Common myeloid progenitor, CD34-positive (primary cell): ENCODE measurements at regions not wholly inside any gene's neighbourhood (a gene's known extent, or its start where the extent isn't known, plus 50 kb on each side); places are given as distances from the start of the nearest gene placed in this dataset.

Experiments
- CTCF ChIA-PET: fragments of 350-600 bp; sonication (Branson Sonifier 250); formaldehyde crosslinking; loops from one replicate; lab custom pipeline; 2021; ENCODE audit warnings: antibody characterized with exemption; lab: Charles Lee
- POLR2A ChIA-PET: fragments of 350-600 bp; sonication (Branson Sonifier 250); formaldehyde crosslinking; loops from one replicate; lab custom pipeline; 2021; ENCODE audit warnings: antibody characterized with exemption; lab: Charles Lee
- DNase-seq, 3 donors: peaks; one replicate each; pipeline versions ENCODE4 v3.0.0 to v3.0.0-alpha.2; 2013
- H3K27ac ChIP-seq, 2 experiments: 1 replicate in 1 of 2; 2 replicates in 1 of 2; pipeline ENCODE4 v1.7.0; 2013; ENCODE audit warnings: inconsistent platforms in 2 of 2, low read length in 2 of 2, mild to moderate bottlenecking in 2 of 2, low read depth in 1 of 2, moderate library complexity in 1 of 2; ENCODE audit not compliant: severe bottlenecking in 2 of 2, insufficient read depth in 1 of 2, poor library complexity in 1 of 2
- H3K27me3 ChIP-seq, 5 experiments: replicated peaks in 2 of 5; 1 replicate in 3 of 5; 2 replicates in 2 of 5; pipeline versions ENCODE4 v1.6.1 to v1.7.0; 2013; ENCODE audit warnings: low read length in 4 of 5, mild to moderate bottlenecking in 2 of 5, moderate library complexity in 2 of 5, inconsistent platforms in 1 of 5; ENCODE audit not compliant: insufficient read depth in 5 of 5, control insufficient read depth in 4 of 5
- H3K36me3 ChIP-seq, 4 experiments: 1 replicate in 2 of 4; 2 replicates in 2 of 4; pipeline versions ENCODE4 v1.6.1 to v1.7.0; 2013; ENCODE audit warnings: low read length in 3 of 4, control low read depth in 1 of 4, mild to moderate bottlenecking in 1 of 4; ENCODE audit not compliant: control insufficient read depth in 4 of 4, insufficient read depth in 4 of 4
- H3K4me1 ChIP-seq, 4 experiments: 1 replicate in 3 of 4; 2 replicates in 1 of 4; pipeline versions ENCODE4 v1.6.1 to v1.7.1; 2013; ENCODE audit warnings: low read length in 3 of 4, mild to moderate bottlenecking in 3 of 4, control low read depth in 1 of 4, inconsistent platforms in 1 of 4, moderate library complexity in 1 of 4; ENCODE audit not compliant: control insufficient read depth in 4 of 4, insufficient read depth in 4 of 4; ENCODE audit errors: control extremely low read depth in 1 of 4
- H3K4me3 ChIP-seq, 7 experiments: 1 replicate in 4 of 7; 2 replicates in 3 of 7; pipeline versions ENCODE4 v1.5.1 to v1.7.0; 2013; ENCODE audit warnings: mild to moderate bottlenecking in 7 of 7, low read length in 6 of 7, moderate library complexity in 6 of 7, inconsistent platforms in 2 of 7, low read depth in 2 of 7, control low read depth in 1 of 7; ENCODE audit not compliant: insufficient read depth in 4 of 7, control insufficient read depth in 1 of 7; ENCODE audit errors: extremely low read depth in 1 of 7
- H3K9me3 ChIP-seq, 5 experiments: 1 replicate in 4 of 5; 2 replicates in 1 of 5; pipeline versions ENCODE4 v1.6.1 to v1.7.1; 2013; ENCODE audit warnings: low read length in 4 of 5, mild to moderate bottlenecking in 2 of 5, inconsistent platforms in 1 of 5, low read depth in 1 of 5, moderate library complexity in 1 of 5; ENCODE audit not compliant: control insufficient read depth in 4 of 5, insufficient read depth in 2 of 5; ENCODE audit errors: control extremely low read depth in 1 of 5
- WGBS: methylation state at CpG from one replicate; pipeline ENCODE4 v1.1.5; 2013; ENCODE audit not compliant: insufficient coverage; 5-methylcytosine and 5-hydroxymethylcytosine counted together

GRCh38 chr6:23620911-23621401 lies 505.1 kb upstream of the NRSN1 start:
- DNase-seq: no peak
- Histone ChIP-seq H3K9me3 (peaks cover 0 to 7% (median 0%) of the 10 kb centered on the region in 5 experiments), H3K36me3 (no peaks in the 10 kb centered on the region), H3K4me1 (no peaks in the 10 kb centered on the region), H3K27me3 (peaks cover 0 to under 1% (median 0%) of the 10 kb centered on the region in 5 experiments), H3K4me3 (no peak overlapping the region), H3K27ac (no peak overlapping the region)
- 50% methylated on average over 1 of the region's 5 CpGs for WGBS
- POLR2A ChIA-PET: no interaction called here
- CTCF ChIA-PET: no interaction called here

- H3K4me3 ChIP-seq: no peak overlapping the region
- ChIA-PET POLR2A (no interaction called here), CTCF (no interaction called here)
- H3K27ac ChIP-seq: no peak overlapping the region
- DNase-seq: no peak
- H3K4me1 ChIP-seq: no peaks in the 10 kb centered on the region
- no peaks in the 10 kb centered on the region for H3K36me3 ChIP-seq
- 100% methylated on average over 1 of the region's 6 CpGs for WGBS
- H3K27me3 ChIP-seq: peaks cover 0 to under 1% (median 0%) of the 10 kb centered on the region in 5 experiments
- no peaks in the 10 kb centered on the region for H3K9me3 ChIP-seq
These were observed 495.0 kb upstream of the NRSN1 start for GRCh38 chr6:23630726-23631635.

- Histone ChIP-seq H3K27ac (no peak overlapping the region), H3K4me3 (no peak overlapping the region), H3K9me3 (no peaks in the 10 kb centered on the region), H3K36me3 (no peaks in the 10 kb centered on the region), H3K4me1 (no peaks in the 10 kb centered on the region), H3K27me3 (no peaks in the 10 kb centered on the region)
- no peak for DNase-seq
- ChIA-PET POLR2A (no interaction called here), CTCF (interaction anchor here (1.3 kb wide), 1 partner anchor 14 kb away, joined by 3 read pairs; no protein-coding TSS in a partner anchor)
- 91% methylated on average over 7 of the region's 7 CpGs for WGBS
These were observed 492.0 kb upstream of the NRSN1 start for GRCh38 chr6:23633996-23634395.

DNA sequence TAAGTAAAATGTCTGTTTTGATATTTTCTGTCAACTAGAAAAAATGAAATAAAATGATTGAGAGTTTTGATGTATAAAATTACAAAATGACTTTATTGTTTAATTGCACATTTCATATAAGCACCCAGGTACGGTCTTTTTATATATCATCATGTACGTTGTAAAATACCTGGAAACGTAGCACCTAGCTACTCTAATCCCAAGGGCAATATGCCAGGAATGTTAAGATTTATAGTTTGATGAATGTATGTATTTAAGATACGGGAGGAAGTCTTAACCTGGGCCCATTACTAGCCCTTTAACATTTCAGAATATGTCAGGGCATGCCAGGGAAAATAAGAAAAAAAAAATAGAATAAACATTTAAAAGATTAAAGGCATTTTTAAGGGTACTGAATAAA lies 490.9 kb upstream of the NRSN1 start:
- POLR2A ChIA-PET: no interaction called here
- Histone ChIP-seq H3K27me3 (no peaks in the 10 kb centered on the region), H3K4me3 (no peak overlapping the region), H3K27ac (no peak overlapping the region), H3K36me3 (no peaks in the 10 kb centered on the region), H3K4me1 (no peaks in the 10 kb centered on the region), H3K9me3 (no peaks in the 10 kb centered on the region)
- DNase-seq: no peak
- no CpG with 5 or more reads among the region's 4 CpGs for WGBS
- CTCF ChIA-PET: no interaction called here

- Histone ChIP-seq H3K4me3 (no peak overlapping the region), H3K27me3 (no peaks in the 10 kb centered on the region), H3K4me1 (no peaks in the 10 kb centered on the region), H3K9me3 (no peaks in the 10 kb centered on the region), H3K27ac (no peak overlapping the region), H3K36me3 (no peaks in the 10 kb centered on the region)
- 98% methylated on average over 6 of the region's 6 CpGs for WGBS
- CTCF ChIA-PET: no interaction called here
- DNase-seq: no peak
- POLR2A ChIA-PET: no interaction called here
These were observed 488.7 kb upstream of the NRSN1 start for GRCh38 chr6:23637296-23637695.

DNA sequence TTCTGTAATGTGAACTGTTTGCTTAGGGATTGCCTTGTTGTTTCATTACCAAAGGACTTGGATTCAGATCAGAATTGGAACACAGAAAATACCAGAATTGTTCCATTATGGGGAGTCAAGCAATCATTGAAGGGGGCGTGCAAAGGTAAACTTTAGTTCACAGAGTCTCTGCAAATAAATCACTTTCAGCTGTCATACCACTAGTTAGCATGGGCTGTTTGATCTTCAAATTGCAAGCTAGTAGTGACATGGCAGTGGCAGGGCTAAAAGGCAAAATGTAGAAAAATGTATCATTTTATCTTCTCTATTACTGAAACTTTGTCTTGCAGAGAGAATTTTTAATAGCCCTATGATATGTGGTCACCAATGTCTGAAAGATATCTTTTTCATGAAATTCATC lies 483.2 kb upstream of the NRSN1 start:
- POLR2A ChIA-PET: no interaction called here
- DNase-seq: no peak
- Histone ChIP-seq H3K9me3 (no peaks in the 10 kb centered on the region), H3K27ac (no peak overlapping the region), H3K4me1 (no peaks in the 10 kb centered on the region), H3K4me3 (no peak overlapping the region), H3K27me3 (no peaks in the 10 kb centered on the region), H3K36me3 (no peaks in the 10 kb centered on the region)
- CTCF ChIA-PET: interaction anchor here (1.0 kb wide), 1 partner anchor 626 kb away, joined by 3 read pairs; no protein-coding TSS in a partner anchor
- no CpG with 5 or more reads among the region's 1 CpG for WGBS

DNA sequence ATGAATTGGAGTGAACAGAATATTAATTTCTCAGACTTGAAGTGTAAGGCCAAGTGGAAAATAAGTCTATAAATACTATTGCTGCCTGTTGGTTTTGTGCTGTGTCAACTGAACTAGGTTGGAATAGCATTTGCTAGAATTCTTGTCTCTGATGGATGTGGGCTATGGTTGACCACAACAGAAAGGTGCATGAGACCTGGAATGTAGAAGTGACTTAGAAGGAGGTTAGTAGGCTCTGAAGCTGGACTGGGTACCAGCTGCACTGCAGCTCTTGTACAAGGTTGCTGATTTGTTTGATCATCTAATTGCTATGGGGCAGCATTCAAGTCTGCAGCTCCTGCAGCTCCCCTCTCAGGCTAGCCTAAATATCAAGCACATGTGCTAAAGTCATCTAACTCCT lies 479.0 kb upstream of the NRSN1 start:
- H3K9me3 ChIP-seq: no peaks in the 10 kb centered on the region
- no peak overlapping the region for H3K4me3 ChIP-seq
- H3K4me1 ChIP-seq: no peaks in the 10 kb centered on the region
- H3K27me3 ChIP-seq: no peaks in the 10 kb centered on the region
- H3K36me3 ChIP-seq: no peaks in the 10 kb centered on the region
- ChIA-PET CTCF (no interaction called here), POLR2A (no interaction called here)
- no peak for DNase-seq
- no peak overlapping the region for H3K27ac ChIP-seq
